Stimulated activated CD4-positive, alpha-beta T cell treated with anti-CD3 and anti-CD28 coated beads, Interleukin-4, amount 100 ng/mL, for 48 hours (primary cell): ENCODE measurements at regions not wholly inside any gene's neighbourhood (a gene's known extent, or its start where the extent isn't known, plus 50 kb on each side); places are given as distances from the start of the nearest gene placed in this dataset.

Experiments
- DNase-seq, 2 donors: peaks; one replicate each; pipeline ENCODE4 v3.0.0-alpha.2; 2020; ENCODE audit warnings: low read depth in 2 of 2

DNA sequence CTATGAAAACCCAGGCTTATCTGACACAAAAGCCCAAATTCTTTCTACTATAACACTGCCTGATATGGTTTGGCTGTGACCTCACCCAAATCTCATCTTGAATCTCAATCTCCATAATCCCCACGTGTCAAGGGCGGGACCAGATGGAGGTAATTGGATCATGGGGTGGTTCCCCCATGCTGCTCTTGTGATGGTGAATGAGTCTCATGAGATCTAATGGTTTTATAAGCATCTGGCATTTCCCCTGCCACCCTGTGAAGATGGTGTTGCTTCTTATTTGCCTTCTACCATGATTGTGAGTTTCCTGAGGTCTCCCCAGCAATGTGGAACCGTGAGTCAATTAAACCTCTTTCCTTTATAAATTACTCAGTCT is 123.3 kb upstream of the USP24 start:
- no peak for DNase-seq

DNA sequence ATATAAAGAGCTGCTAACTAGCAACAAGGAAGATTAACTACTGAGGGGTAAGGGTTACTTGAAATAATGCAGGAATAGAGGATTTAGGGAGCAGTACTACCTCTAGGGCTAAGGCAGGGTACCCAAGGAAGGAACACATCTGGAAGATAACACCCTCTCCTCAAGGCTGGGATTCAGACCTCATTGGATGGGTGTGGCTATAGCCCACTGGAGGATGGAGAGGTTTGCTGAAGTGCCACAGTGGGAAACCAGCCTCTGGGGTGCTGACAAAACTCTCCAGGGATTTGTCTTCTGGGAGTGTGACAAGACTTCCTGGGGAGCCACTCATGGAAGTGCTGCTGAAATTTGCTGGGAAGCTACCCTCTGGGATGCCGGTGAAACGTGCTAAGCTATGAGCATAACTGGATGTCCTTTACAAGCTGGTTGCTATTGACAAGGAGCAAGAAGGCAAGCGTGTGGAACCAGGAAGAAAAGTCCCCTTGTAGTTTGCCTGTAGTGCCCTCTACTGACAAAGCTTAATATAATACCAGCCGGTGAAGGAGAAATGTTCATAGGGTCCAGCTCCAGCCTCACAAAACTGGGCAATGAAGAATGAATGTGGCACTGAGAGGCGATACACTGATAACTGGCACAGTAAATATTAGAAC is 122.8 kb upstream of the USP24 start:
- peak in 1 of 2 donors; percentile 6 for DNase-seq

DNA sequence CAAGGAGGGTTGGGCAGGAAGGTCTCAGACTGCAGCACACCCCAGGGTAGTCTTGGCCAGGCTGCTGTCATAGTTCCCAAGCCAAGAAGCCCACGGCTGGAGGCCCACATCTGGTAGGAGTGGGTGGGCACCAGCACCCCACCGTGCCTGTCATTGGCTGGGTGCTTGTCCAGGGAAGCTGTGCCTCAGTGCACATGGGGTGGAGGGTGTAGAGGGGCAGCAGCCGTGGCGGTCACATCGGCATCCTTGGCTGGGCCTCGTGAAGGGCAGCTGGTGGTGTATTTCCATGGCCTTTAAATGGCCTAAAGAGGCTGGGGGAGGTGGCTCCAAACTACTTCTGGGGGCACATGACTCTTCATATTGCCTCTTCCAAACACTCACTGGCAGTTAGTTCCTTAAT is 119.6 kb upstream of the USP24 start:
- no peak for DNase-seq

DNA sequence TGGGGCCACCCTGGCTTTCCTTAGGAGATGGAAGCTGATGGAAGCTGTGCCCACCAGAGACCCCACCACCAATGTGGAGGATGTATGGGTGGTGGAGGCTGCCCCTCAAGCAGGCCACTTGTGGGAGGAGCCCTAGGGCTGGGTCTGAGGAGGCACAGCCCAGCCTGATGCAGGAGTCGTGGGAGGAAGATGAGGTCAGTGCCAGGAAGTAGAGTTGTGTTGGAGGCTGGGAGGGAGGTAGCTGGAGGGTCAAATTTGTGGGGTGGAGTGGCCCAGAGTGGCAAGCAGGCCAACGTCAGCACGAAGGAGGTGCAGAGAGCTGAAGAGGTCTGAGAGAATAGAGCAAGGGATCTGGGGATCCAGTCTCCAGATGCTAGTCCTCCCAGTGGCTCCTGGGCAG is 119.0 kb upstream of the USP24 start:
- no peak for DNase-seq

DNA sequence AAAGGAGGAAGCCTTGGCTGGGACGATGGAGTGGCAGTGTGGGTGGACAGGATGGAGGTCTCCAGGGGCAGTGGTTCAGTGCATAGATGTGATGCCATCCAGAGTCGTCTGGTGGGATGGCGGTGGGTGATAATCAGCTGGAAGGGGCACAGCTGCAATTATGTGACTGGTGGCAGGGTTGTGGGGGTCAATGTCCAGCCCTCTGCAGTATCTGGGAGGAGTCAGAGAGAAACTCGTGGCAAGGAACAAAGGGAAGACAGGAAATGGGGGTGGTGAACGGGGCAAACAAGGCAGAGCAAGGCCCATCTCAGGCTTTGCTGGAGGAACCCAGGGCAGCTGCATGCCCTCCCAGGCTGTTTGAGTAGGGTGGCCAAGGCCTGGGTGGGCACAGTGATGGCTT is 118.3 kb upstream of the USP24 start:
- no peak for DNase-seq

DNA sequence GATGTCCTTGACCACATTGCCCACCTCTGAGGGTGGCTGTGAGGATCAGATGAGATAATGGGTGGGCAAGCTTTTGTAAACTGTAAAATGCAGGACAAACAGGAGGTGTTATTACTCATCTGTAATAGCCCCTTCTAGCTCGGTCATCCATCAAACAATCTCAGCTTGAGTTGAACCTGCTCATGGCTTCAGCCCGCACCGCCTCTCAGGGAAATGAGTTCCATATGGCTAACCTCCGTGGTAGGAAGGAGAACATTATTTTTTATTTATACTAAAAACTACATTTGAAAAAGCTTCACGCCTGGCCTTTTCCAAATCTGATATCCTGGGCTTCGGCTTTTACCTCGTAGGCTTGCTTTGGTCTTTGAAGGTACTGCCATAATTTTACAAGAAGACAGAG is 116.2 kb upstream of the USP24 start:
- DNase-seq = no peak

DNA sequence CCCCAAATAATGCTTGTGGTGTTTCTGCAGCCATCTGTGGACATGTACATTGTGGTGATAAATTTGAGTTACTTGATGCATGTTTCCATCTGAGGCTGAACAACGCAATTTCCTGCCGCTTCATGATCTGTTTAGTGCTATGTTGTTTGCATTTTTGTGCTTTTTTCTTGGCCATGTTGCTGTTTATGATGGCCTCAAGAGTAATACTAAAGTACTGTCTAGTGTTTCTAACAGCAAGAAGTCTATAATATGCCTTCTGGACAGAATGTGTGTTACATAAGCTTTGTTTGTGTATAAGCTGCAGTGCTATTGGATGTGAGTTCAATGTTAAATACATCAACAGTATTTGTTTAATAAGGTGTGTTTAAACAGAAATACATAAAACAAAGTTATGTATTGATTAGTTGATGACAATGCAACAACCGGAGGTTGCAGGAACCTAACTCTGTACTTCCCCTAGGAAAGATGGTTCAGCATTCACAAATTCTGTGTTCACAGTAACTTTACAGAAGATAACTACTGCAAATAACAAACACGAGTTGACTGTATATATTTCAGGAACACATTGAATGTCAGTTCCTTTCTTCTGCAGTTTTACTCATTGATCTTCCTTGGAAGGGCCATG is 114.8 kb upstream of the USP24 start:
- DNase-seq = no peak

DNA sequence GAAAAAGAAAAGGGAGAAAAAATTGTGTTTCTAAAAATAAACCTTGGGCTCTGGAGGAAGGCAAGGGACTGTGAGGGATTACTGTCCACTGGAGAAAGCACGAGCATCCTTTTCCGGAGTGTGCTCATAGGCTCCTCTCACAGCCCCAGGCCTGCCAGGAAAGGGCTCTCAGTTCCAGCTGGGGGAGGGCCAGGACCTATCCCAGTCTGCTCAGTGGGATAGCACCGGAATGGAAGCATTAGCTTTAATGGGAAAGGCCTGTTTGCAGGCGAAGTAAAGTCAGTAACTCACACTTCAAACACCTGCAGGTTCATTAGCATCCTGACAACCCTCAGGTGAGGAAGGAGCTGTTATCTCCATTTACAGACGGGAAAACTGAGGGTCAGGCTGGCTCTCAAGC is 113.9 kb upstream of the USP24 start:
- no peak for DNase-seq

DNA sequence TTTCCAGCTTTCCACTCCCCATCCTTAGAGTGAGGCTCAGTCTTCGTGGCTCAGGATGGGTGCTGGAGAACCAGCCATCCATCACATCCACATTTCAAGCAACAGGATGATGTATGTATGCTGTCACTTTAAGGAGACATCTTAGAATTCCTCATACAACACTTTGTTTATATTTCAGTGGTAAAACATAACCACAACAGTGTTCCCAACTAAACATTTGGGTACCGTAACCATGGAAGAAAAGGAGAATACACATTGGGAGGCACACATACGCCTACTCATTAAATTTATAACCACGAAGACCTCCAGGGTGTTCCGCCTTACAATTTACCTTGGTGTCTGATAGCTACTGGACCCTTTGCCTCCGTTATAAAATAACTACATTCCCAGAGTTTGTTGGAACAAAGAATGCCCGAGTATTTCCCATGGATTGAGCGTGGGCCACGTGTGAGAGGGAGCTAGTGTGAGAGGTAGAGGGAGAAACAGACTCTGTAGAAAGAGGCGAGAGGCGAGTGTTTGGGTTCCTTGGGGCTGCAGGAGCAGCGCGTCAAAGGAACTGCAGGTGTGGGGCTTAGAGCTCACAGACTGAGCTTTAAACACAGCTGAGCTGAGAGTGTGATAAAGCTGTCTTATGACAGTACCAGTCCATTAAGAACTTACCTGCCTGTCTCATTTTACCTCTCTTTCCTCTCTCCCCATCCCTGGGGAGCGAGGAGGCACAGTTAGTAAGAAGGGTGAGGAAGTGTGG is 111.5 kb upstream of the USP24 start:
- no peak for DNase-seq

DNA sequence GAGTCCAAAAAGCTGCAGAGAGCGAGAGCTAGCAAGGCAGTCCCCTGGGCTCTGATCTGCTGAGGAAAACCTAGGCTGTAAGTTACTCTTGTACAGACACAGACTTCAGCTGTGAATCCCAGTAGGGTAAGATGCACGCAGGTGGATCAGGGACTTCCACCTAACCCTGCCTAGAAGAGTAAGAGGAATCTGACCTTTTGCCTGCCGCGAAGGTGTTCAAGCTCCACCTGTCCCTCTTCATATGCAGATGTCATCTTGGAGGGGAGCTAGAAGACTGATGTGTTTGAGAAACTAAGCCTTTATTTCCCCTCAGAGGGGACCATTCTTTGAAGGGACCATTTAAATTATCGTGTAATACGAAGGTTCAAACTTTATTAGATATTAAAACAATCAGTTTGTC is 108.6 kb upstream of the USP24 start:
- no peak for DNase-seq

DNA sequence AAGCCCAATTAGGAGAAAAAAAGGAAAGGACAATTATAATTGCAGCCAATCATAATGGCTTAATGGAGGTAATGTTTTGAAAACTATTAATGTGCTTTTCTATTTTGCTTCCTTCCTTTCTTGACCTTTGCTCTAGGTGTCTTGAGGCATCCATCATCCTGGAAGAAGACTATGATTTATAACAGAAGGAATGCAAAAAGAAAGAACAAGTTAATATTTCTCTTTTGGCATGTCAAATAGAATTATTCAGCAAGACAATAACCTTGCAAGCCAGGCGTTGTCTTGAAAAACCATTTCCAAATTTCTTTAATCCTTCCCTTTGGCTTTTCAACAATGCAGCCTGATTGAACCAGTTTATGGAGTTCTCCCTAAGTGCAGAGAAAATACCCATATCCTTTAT is 107.7 kb upstream of the USP24 start:
- DNase-seq = no peak

DNA sequence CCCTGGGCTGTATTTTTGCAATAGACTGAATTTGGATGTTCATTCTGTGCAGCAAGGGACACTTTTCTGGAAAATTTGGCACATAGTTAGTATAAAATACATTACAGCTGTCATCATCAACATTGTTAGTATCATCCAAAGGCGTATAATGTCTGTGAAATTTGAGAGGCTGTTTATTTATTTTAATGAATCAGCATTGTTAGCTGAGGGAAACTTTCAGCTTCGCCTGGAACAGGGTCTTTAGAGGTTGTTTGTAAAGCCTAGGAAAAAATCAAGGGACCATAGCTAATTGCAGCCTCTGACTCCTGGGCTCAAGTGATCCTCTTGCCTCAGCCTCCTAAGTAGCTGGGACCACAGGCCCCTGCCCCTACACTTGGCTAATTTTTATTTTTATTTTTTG is 106.8 kb upstream of the USP24 start:
- DNase-seq = no peak

DNA sequence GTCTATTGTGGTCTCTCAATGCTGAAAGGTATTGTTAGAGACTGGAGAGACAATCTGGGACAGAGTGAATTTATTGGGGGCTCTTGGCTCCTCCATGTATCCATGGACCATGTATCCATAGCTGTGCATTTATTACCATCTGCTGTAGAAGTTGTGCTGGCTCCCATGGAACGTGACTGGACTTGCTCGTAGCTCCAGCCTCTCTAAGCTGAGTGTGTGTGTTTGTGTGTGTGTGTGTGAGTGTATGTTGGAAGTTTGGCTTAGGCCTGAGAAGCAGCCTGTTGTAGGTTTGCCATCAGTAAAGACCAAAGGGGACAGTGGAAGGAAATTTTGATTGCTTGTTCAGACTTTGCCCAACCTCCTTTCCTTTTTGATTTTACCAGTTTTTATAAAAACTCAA is 105.7 kb upstream of the USP24 start:
- no peak for DNase-seq

DNA sequence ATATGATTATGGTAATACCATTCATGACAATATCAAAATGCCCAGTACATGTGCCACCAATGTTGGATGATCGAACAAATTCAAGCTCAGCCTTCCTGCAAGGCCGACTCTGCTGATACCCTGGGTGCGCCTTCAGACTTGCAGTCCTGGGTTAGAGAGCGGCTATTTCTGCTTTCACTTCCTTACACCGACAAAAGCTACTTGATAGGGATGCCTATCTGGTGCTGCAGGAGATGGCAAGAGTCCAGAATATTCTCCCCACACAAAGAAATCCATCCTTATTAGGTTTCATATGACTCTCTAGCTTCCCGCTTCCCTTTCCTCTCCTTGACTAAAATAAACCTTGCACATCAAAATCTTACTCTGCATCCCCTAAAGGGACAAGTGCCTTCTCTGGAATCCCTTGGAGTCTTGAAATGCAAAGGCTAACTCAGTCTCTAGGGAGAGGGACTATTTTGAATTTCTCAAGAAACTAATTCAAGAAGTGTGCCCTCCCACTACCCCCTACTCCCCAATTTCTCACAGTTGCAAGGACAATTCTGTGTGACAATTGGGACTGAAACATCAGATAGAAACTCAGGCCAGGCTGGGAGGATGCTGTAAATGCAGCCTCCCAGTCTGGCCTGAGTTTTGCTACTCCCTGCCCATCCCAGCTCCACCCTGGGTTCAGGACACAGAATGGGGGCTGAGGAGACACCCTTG is 103.1 kb upstream of the USP24 start:
- DNase-seq = no peak

DNA sequence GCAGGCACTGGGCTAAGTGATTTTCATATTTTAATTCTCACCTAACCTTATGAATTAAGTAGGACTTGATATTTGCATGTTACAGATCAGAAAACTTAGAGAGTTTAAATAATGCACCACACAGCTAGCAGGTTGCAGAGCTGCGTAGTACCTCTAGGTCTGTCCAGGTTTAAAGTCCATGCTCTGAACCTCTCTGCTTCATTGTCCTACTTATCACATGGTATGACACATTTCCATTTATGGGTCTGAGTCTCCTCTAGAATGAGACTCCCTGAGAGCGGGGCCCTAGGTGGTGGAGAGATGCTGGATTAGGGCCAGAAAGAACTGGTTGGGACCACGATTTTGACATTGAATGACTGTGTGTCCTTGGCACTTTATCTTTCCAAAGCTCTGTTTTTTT is 102.5 kb upstream of the USP24 start:
- DNase-seq = no peak

DNA sequence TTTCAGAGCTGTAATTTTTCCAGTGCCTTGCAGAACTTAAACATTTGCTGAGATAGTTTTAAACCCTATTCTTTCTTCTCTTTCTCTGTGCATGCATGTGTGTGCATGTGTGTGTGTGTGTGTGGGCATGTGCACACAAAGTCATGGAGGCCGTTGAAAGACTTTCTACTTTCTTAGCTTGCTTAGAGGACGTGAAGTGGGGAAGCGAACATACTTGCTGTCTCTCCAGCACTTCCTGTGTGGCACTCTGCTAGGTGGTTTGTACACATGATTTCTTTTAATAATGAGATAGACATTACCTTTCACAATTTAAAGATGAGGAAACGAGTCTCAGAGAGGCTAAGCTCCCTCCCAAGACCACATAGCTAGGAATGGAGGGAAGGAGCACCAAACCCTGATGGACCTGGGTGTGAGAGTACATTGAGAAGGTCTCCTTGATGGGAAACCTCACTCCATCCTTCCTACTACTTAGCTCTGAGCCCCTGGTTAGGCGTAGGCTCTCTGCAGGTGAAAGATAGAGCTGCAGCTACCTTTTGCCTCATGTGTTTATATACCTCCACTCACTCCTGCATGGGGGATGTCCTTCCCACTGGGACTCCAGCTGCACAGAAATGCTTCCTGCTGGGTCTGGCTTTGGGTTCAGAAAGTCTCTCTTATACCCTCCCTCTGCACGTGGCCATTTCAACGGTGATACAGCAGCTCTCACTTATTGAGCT is 101.9 kb upstream of the USP24 start:
- no peak for DNase-seq

DNA sequence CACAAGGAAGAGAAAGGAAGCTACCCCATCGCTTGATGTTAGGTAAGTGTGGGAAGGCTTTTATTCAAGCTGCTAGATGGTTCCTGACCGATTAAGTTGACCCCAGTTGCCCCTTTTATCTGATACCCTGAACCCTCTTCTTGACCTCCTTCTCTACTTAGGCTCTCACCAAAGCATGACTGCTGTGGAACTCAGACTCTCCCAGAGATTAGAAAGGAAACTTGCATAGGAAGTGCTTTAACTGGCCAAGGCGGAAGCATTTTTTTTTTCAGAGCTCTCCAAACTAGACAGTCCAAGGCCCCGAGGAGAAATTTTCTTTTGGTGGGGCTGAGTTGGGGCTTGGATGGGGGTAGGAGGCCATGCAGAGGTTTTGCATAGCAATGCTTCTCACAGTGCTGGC is 101.3 kb upstream of the USP24 start:
- DNase-seq = no peak

DNA sequence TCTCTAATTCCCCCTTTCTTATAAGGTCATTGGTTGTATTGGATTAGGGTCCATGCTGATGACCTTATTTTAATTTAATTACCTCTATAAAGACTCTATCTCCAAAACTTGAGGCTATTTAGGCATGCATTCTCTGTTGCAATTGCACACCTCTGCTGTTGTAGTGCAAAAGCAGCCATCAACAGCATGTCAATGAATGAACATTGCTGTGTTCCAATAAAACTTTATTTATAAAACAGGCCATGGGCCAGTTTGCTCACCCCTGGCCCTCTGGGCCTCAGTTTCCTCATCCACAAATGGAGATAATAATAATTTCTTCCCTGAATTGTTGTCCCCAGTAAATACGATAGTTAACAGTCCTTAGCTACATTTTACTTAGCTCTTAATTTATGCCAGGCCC is 100.4 kb upstream of the USP24 start:
- DNase-seq = no peak

DNA sequence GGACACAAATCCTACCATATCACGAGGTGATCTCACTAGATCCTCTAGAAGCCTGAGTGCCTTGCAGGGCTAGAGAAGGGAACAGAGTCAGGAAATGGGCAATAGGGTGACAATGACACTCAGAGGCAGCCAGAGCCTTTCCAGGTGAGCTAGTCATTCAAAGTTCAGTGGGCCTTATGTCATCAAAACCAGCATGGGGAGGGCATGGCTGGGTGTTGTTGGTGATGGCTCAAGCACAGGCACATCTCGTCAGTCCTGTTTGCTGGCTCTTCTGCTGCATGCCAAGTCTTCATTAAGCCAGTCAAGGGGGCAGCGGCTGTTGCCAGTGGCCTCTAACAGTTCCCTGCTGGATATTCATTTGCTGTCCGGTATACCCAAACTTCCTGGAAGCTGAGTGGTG is 99.6 kb upstream of the USP24 start:
- no peak for DNase-seq

DNA sequence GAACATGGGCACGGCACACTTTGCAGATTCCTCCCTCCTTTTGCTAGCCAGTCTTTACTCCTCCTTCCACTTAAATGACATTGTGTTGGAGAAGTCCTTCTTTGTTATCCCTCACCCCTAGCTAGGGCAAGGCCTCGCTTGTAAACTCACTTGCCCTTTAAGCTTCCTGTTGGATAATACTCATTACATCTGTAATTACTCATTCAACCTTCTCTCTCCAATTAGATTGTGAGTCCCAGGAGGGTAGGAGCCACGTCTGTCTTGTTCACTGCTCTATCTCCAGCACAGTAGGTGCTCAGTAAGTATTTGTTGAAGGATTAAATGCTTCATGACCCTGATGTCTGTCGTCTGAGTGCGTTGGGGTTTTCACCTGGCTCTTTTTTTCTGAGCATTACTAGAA is 98.7 kb upstream of the USP24 start:
- DNase-seq = no peak

DNA sequence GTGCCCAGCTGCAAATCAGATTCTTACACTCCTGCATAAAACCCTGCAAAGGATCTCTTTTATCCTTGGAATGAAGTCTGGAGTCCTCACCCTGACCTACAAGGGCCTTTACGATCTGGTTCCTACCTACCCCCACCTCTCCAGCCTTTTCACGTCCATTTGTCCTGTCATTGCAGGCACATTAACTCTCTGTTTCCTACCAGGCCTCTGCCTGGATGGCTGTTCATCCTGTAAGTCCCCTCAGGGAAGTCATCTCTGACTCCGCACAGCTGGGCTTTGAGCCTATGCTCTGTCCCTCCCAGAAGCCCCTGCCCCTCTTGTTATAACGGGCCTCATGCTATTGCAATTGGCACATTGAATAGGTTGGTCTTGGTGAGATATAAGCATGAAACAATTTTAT is 96.8 kb upstream of the USP24 start:
- no peak for DNase-seq

DNA sequence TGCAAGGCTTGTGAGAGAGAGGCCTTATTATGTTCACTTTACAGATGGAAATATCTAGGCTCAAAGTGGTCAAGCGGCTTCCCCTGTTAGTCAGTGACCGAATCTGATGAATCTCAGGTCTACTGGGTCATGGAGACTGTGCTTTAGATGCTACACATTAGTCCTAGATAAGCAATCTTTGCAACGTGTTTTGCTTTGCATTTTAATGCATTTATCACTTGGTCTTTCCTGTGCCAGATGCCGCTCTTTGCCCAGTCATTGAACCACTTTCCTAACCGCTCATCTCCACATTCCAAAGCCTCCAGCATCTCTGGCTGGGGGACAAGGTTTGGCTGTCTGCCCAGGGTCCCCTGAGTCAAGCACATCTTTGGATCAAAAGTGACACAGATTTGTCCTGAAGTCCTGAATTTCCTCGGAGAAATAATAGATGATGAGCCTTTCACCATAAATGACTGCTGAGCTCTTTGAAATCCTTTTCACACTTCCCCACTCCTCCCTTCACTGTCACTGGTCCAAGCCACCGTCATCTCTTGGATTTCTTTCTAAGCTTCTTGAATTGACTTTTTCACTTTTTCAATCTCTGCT is 96.0 kb upstream of the USP24 start:
- no peak for DNase-seq
